ENCODE measurements at regions not wholly inside any gene's neighbourhood (a gene's known extent, or its start where the extent isn't known, plus 50 kb on each side); places are given as distances from the start of the nearest gene placed in this dataset.

GRCh38 chr2:236452238-236452637 lies 117.4 kb upstream of the ACKR3 start:
- no peak overlapping the region for H2BK12ac ChIP-seq (ENCODE audit: low read length)
- H3K9ac ChIP-seq (ENCODE audit: low read depth, low read length, poor library complexity), result no peak overlapping the region
- H3K23ac ChIP-seq (ENCODE audit: low read depth, low read length, poor library complexity), result no peak overlapping the region
- H2BK5ac ChIP-seq (ENCODE audit: low read length), result no peak overlapping the region
- no peak overlapping the region for H2BK120ac ChIP-seq (ENCODE audit: low read depth, low read length)
- no peak overlapping the region for H4K8ac ChIP-seq (ENCODE audit: low read depth, low read length)
- no peak overlapping the region for H2BK15ac ChIP-seq (ENCODE audit: low read length)
- H3K79me1 ChIP-seq (ENCODE audit: low read depth, low read length), result no peaks in the 10 kb centered on the region
- no peak overlapping the region for H3K27ac ChIP-seq (replicated peaks; ENCODE audit: low read length)
- H3K18ac ChIP-seq (ENCODE audit: low read length), result no peak overlapping the region
- H3K4me3 ChIP-seq (ENCODE audit: low read length in 2 of 2), result no peak overlapping the region
- no peaks in the 10 kb centered on the region for H3K27me3 ChIP-seq (ENCODE audit: control insufficient read depth in 3 of 3, insufficient read depth in 3 of 3, low read depth in 1 of 3, low read length in 3 of 3)
- H3K4ac ChIP-seq (ENCODE audit: low read length), result no peak overlapping the region
- no peak overlapping the region for H3K4me2 ChIP-seq (ENCODE audit: insufficient read depth, low read length, poor library complexity, severe bottlenecking)
- no peak overlapping the region for H4K91ac ChIP-seq (ENCODE audit: low read depth, low read length, poor library complexity)
- DNase-seq (ENCODE audit: low spot score), result no peak
- H2AFZ ChIP-seq (ENCODE audit: low read length), result no peak overlapping the region
- H3K9me3 ChIP-seq (replicated peaks in 1 of 2; ENCODE audit: control insufficient read depth in 2 of 2, insufficient read depth in 1 of 2, low read depth in 1 of 2, low read length in 2 of 2), result no peaks in the 10 kb centered on the region
- WGBS, 2 donors (ENCODE audit: extremely low coverage in 2 of 2, insufficient read length in 2 of 2, insufficient replicate concordance in 1 of 2), result no CpG with 5 or more reads among the region's 3 CpGs
- H3K4me1 ChIP-seq (ENCODE audit: control insufficient read depth in 2 of 2, insufficient read depth in 1 of 2, low read depth in 1 of 2, low read length in 2 of 2), result no peaks in the 10 kb centered on the region
- no peak overlapping the region for H3K14ac ChIP-seq (ENCODE audit: low read length)
- no peak overlapping the region for H2AK5ac ChIP-seq (ENCODE audit: low read depth, low read length)
- H3K36me3 ChIP-seq (replicated peaks in 1 of 2; ENCODE audit: control insufficient read depth in 2 of 2, insufficient read depth in 2 of 2, low read length in 2 of 2), result no peaks in the 10 kb centered on the region

GRCh38 chr2:236454076-236454475 lies 115.5 kb upstream of the ACKR3 start:
- no peak overlapping the region for H3K18ac ChIP-seq (ENCODE audit: low read length)
- H4K91ac ChIP-seq (ENCODE audit: low read depth, low read length, poor library complexity), result no peak overlapping the region
- H3K14ac ChIP-seq (ENCODE audit: low read length), result no peak overlapping the region
- DNase-seq (ENCODE audit: low spot score), result no peak
- no peak overlapping the region for H3K4me3 ChIP-seq (ENCODE audit: low read length in 2 of 2)
- no peaks in the 10 kb centered on the region for H3K4me1 ChIP-seq (ENCODE audit: control insufficient read depth in 2 of 2, insufficient read depth in 1 of 2, low read depth in 1 of 2, low read length in 2 of 2)
- H3K23ac ChIP-seq (ENCODE audit: low read depth, low read length, poor library complexity), result no peak overlapping the region
- H3K9ac ChIP-seq (ENCODE audit: low read depth, low read length, poor library complexity), result no peak overlapping the region
- H2AFZ ChIP-seq (ENCODE audit: low read length), result no peak overlapping the region
- no peak overlapping the region for H2BK120ac ChIP-seq (ENCODE audit: low read depth, low read length)
- no peak overlapping the region for H3K4me2 ChIP-seq (ENCODE audit: insufficient read depth, low read length, poor library complexity, severe bottlenecking)
- no peaks in the 10 kb centered on the region for H3K27me3 ChIP-seq (ENCODE audit: control insufficient read depth in 3 of 3, insufficient read depth in 3 of 3, low read depth in 1 of 3, low read length in 3 of 3)
- no peak overlapping the region for H4K8ac ChIP-seq (ENCODE audit: low read depth, low read length)
- no peak overlapping the region for H2BK12ac ChIP-seq (ENCODE audit: low read length)
- H2AK5ac ChIP-seq (ENCODE audit: low read depth, low read length), result no peak overlapping the region
- H2BK5ac ChIP-seq (ENCODE audit: low read length), result no peak overlapping the region
- WGBS, 2 donors (ENCODE audit: extremely low coverage in 2 of 2, insufficient read length in 2 of 2, insufficient replicate concordance in 1 of 2), result no CpG with 5 or more reads among the region's 10 CpGs
- no peak overlapping the region for H2BK15ac ChIP-seq (ENCODE audit: low read length)
- no peaks in the 10 kb centered on the region for H3K36me3 ChIP-seq (replicated peaks in 1 of 2; ENCODE audit: control insufficient read depth in 2 of 2, insufficient read depth in 2 of 2, low read length in 2 of 2)
- H3K4ac ChIP-seq (ENCODE audit: low read length), result no peak overlapping the region
- H3K9me3 ChIP-seq (replicated peaks in 1 of 2; ENCODE audit: control insufficient read depth in 2 of 2, insufficient read depth in 1 of 2, low read depth in 1 of 2, low read length in 2 of 2), result peaks cover 0 to 2% of the 10 kb centered on the region in 2 donors
- no peaks in the 10 kb centered on the region for H3K79me1 ChIP-seq (ENCODE audit: low read depth, low read length)
- no peak overlapping the region for H3K27ac ChIP-seq (replicated peaks; ENCODE audit: low read length)

- Histone ChIP-seq H4K91ac (ENCODE audit: low read depth, low read length, poor library complexity) (no peak overlapping the region), H2AFZ (ENCODE audit: low read length) (no peak overlapping the region), H2AK5ac (ENCODE audit: low read depth, low read length) (no peak overlapping the region), H3K18ac (ENCODE audit: low read length) (no peak overlapping the region), H2BK120ac (ENCODE audit: low read depth, low read length) (no peak overlapping the region), H3K36me3 (replicated peaks in 1 of 2; ENCODE audit: control insufficient read depth in 2 of 2, insufficient read depth in 2 of 2, low read length in 2 of 2) (no peaks in the 10 kb centered on the region), H3K23ac (ENCODE audit: low read depth, low read length, poor library complexity) (no peak overlapping the region), H3K79me1 (ENCODE audit: low read depth, low read length) (no peaks in the 10 kb centered on the region), H3K4me2 (ENCODE audit: insufficient read depth, low read length, poor library complexity, severe bottlenecking) (no peak overlapping the region), H3K27ac (replicated peaks; ENCODE audit: low read length) (no peak overlapping the region), H2BK15ac (ENCODE audit: low read length) (no peak overlapping the region), H2BK5ac (ENCODE audit: low read length) (no peak overlapping the region), H4K8ac (ENCODE audit: low read depth, low read length) (no peak overlapping the region), H3K9ac (ENCODE audit: low read depth, low read length, poor library complexity) (no peak overlapping the region), H3K14ac (ENCODE audit: low read length) (no peak overlapping the region), H3K4ac (ENCODE audit: low read length) (no peak overlapping the region), H3K27me3 (ENCODE audit: control insufficient read depth in 3 of 3, insufficient read depth in 3 of 3, low read depth in 1 of 3, low read length in 3 of 3) (peaks cover 0 to 4% (median 0%) of the 10 kb centered on the region in 3 experiments), H3K4me1 (ENCODE audit: control insufficient read depth in 2 of 2, insufficient read depth in 1 of 2, low read depth in 1 of 2, low read length in 2 of 2) (no peaks in the 10 kb centered on the region), H3K4me3 (ENCODE audit: low read length in 2 of 2) (no peak overlapping the region), H3K9me3 (replicated peaks in 1 of 2; ENCODE audit: control insufficient read depth in 2 of 2, insufficient read depth in 1 of 2, low read depth in 1 of 2, low read length in 2 of 2) (peaks cover 0 to 6% of the 10 kb centered on the region in 2 donors), H2BK12ac (ENCODE audit: low read length) (no peak overlapping the region)
- no peak for DNase-seq (ENCODE audit: low spot score)
- no CpG with 5 or more reads among the region's 18 CpGs for WGBS, 2 donors (ENCODE audit: extremely low coverage in 2 of 2, insufficient read length in 2 of 2, insufficient replicate concordance in 1 of 2)
Measured at GRCh38 chr2:236459393-236459792, 110.2 kb upstream of the ACKR3 start.

- WGBS, 2 donors (ENCODE audit: extremely low coverage in 2 of 2, insufficient read length in 2 of 2, insufficient replicate concordance in 1 of 2), result no CpG with 5 or more reads among the region's 1 CpG
- DNase-seq (ENCODE audit: low spot score), result no peak
- Histone ChIP-seq H3K18ac (ENCODE audit: low read length) (no peak overlapping the region), H2AFZ (ENCODE audit: low read length) (no peak overlapping the region), H3K79me1 (ENCODE audit: low read depth, low read length) (no peaks in the 10 kb centered on the region), H2BK5ac (ENCODE audit: low read length) (no peak overlapping the region), H3K27ac (replicated peaks; ENCODE audit: low read length) (no peak overlapping the region), H3K4ac (ENCODE audit: low read length) (no peak overlapping the region), H3K4me3 (ENCODE audit: low read length in 2 of 2) (no peak overlapping the region), H3K4me2 (ENCODE audit: insufficient read depth, low read length, poor library complexity, severe bottlenecking) (no peak overlapping the region), H2BK12ac (ENCODE audit: low read length) (no peak overlapping the region), H4K8ac (ENCODE audit: low read depth, low read length) (no peak overlapping the region), H3K27me3 (ENCODE audit: control insufficient read depth in 3 of 3, insufficient read depth in 3 of 3, low read depth in 1 of 3, low read length in 3 of 3) (peaks cover 0 to 4% (median 0%) of the 10 kb centered on the region in 3 experiments), H2BK15ac (ENCODE audit: low read length) (no peak overlapping the region), H2AK5ac (ENCODE audit: low read depth, low read length) (no peak overlapping the region), H3K4me1 (ENCODE audit: control insufficient read depth in 2 of 2, insufficient read depth in 1 of 2, low read depth in 1 of 2, low read length in 2 of 2) (no peaks in the 10 kb centered on the region), H3K9ac (ENCODE audit: low read depth, low read length, poor library complexity) (no peak overlapping the region), H3K36me3 (replicated peaks in 1 of 2; ENCODE audit: control insufficient read depth in 2 of 2, insufficient read depth in 2 of 2, low read length in 2 of 2) (no peaks in the 10 kb centered on the region), H3K23ac (ENCODE audit: low read depth, low read length, poor library complexity) (no peak overlapping the region), H4K91ac (ENCODE audit: low read depth, low read length, poor library complexity) (no peak overlapping the region), H2BK120ac (ENCODE audit: low read depth, low read length) (no peak overlapping the region), H3K9me3 (replicated peaks in 1 of 2; ENCODE audit: control insufficient read depth in 2 of 2, insufficient read depth in 1 of 2, low read depth in 1 of 2, low read length in 2 of 2) (peaks cover 6 to 7% of the 10 kb centered on the region in 2 donors), H3K14ac (ENCODE audit: low read length) (no peak overlapping the region)
Measured at GRCh38 chr2:236464140-236464539, 105.5 kb upstream of the ACKR3 start.

Data from neuronal stem cell (in vitro differentiated cells).